Astrocyte of the spinal cord (primary cell): ENCODE measurements at regions not wholly inside any gene's neighbourhood (a gene's known extent, or its start where the extent isn't known, plus 50 kb on each side); places are given as distances from the start of the nearest gene placed in this dataset.
A peak's percentile ranks its signal among the peaks of the same experiment; 100 is the strongest.
"Not testable (repeated sequence)": the region's sequence is repeated elsewhere in the genome, so short reads cannot be mapped to it uniquely, and the experiment has no call there.

Experiments
- DNase-seq: peaks from one replicate; pipeline ENCODE4 v3.0.0; 2011; ENCODE audit warnings: low read depth, low spot score
- H3K4me3 ChIP-seq: 2 replicates; pipeline ENCODE4 v1.5.1; 2011; ENCODE audit warnings: low read depth, mild to moderate bottlenecking, low read length, moderate library complexity
- CTCF ChIP-seq: IDR thresholded peaks from 2 replicates; pipeline ENCODE4 v1.5.1; 2012; ENCODE audit warnings: low read depth, mild to moderate bottlenecking, low read length, inconsistent platforms
- in situ Hi-C: cut with HindIII; loops from 2 replicates; pipeline ENCODE4 v1.10.0; 2017; ENCODE audit warnings: low sequenced_read_pairs

GRCh38 chr3:144585953-144586352 is 614.3 kb downstream of the DIPK2A start:
- DNase-seq: no peak
- H3K4me3 ChIP-seq: no peak overlapping the region
- no peak for TF ChIP-seq CTCF
- in situ Hi-C loops: no loop called here

- no peak overlapping the region for H3K4me3 ChIP-seq
- in situ Hi-C loops: no loop called here
- DNase-seq: peak; percentile 9
- no peak for TF ChIP-seq CTCF
Measured at GRCh38 chr3:144586382-144586781, 614.8 kb downstream of the DIPK2A start.

GRCh38 chr3:144590854-144591253 is 619.2 kb downstream of the DIPK2A start:
- no peak overlapping the region for H3K4me3 ChIP-seq
- peak; percentile 89 for DNase-seq
- no peak for TF ChIP-seq CTCF
- in situ Hi-C loops: no loop called here

DNA sequence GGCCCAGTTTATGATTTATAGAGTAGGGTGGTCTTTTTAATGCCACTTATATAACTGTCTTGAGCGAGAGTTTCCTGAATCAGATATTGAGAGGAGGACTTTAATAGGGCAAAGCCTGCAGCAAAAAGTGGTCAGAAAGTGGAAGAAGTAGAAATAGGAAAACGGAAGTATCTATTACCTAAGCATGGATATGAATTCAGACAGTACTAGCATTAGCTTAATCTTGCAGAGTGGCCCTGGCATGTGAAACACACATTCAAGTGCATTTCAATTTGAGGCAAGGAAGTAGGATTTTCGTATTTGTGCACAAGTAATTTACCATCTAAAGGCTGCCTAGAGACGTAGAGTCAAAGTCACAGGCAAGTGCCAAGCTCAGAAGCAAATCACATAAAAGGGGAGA is 622.3 kb downstream of the DIPK2A start:
- TF ChIP-seq CTCF: no peak
- DNase-seq: no peak
- H3K4me3 ChIP-seq: no peak overlapping the region
- in situ Hi-C loops: no loop called here

DNA sequence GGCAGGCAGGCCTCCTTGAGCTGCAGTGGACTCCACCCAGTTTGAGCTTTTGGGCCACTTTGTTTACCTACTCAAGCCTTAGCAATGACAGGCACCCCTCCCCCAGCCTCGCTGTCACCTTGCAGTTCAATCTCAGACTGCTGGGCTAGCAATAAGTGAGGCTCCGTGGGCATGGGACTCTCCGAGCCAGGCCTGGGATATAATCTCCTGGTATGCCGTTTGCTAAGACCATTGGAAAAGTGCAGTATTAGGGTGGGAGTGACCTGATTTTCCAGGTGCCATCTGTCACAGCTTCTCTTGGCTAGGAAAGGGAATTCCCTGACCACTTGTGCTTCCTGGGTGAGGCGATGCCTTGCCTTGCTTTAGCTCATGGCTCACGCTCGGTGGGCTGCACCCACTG is 648.6 kb downstream of the DIPK2A start:
- in situ Hi-C loops: not testable (repeated sequence)

DNA sequence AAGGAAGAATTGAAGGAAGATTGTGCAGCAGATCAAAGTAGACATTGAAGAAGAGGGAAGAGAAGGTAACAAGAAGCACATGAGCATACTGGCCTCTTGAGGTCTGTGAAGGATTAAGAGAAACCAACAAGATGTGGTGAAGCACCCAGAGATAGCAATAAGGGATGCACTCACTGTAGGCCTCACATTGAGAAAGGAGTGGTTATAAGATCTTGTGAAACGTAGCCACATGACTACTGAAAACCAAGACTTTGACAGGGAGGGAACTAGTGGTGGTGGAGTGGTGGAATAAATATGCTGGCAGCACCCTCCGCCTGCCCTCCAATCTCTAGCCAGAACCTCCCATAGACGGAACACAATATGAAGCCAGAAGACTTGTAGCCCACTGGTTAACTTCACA is 651.2 kb downstream of the DIPK2A start:
- in situ Hi-C loops: no loop called here
- no peak for TF ChIP-seq CTCF
- DNase-seq: no peak
- H3K4me3 ChIP-seq: no peak overlapping the region

More for the DNA sequence above, 648.6 kb downstream of the DIPK2A start:
- H3K4me3 ChIP-seq, DNase-seq: not testable (repeated sequence)

- TF ChIP-seq CTCF: no peak
- in situ Hi-C loops: no loop called here
- DNase-seq: no peak
- no peak overlapping the region for H3K4me3 ChIP-seq
Measured at GRCh38 chr3:144624656-144625055, 653.0 kb downstream of the DIPK2A start.
